GM12801 (cell line): ENCODE measurements at regions not wholly inside any gene's neighbourhood (a gene's known extent, or its start where the extent isn't known, plus 50 kb on each side); places are given as distances from the start of the nearest gene placed in this dataset.

Source experiments
- TF ChIP-seq, protein P1 (sequence below): IDR thresholded peaks from one replicate; pipeline ENCODE4 v1.5.1; 2011; ENCODE audit warnings: control low read depth; ENCODE audit not compliant: insufficient read length; ENCODE audit errors: extremely low read depth

DNA sequence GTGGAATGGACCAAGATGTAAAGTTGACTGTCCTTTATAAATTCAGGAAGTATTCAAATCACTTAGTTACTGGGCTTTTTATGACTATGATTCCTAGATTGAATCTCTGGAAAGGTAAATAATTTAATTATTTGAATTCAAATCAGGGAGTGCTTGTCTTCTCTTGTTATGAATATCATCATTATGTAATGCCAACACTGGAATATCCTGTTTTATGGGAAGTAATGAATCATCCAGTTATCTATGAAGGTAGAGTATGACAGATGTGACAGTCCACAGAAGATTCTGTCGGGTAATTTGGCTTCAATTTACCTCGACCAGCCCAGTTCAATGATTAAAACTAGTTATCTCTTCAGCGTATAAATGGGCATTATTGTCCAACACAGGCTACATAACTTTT, 141.0 kb upstream of the NUDT12 start:
- TF ChIP-seq, protein P1, sequence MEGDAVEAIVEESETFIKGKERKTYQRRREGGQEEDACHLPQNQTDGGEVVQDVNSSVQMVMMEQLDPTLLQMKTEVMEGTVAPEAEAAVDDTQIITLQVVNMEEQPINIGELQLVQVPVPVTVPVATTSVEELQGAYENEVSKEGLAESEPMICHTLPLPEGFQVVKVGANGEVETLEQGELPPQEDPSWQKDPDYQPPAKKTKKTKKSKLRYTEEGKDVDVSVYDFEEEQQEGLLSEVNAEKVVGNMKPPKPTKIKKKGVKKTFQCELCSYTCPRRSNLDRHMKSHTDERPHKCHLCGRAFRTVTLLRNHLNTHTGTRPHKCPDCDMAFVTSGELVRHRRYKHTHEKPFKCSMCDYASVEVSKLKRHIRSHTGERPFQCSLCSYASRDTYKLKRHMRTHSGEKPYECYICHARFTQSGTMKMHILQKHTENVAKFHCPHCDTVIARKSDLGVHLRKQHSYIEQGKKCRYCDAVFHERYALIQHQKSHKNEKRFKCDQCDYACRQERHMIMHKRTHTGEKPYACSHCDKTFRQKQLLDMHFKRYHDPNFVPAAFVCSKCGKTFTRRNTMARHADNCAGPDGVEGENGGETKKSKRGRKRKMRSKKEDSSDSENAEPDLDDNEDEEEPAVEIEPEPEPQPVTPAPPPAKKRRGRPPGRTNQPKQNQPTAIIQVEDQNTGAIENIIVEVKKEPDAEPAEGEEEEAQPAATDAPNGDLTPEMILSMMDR, result no peak

DNA sequence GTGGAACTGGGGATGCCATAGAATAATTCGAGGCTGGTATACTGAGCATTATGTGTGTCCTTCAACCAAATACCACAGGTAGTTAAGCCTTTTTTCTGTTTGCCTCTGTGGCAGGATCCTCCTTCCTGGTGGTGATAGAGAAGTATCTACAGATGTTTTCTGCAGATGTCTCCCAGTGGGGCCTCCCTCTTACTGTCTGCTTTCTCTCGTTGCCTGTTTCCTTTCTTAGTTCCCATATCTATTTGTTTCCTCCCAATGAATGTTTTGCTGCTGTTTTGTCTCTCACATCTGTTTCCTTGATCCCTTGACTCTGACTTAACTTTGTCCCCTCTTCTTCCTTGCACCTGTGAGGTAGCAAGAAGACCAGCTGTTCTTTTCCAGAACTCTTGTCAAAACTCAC, 130.9 kb upstream of the NUDT12 start:
- TF ChIP-seq, protein P1, result no peak

DNA sequence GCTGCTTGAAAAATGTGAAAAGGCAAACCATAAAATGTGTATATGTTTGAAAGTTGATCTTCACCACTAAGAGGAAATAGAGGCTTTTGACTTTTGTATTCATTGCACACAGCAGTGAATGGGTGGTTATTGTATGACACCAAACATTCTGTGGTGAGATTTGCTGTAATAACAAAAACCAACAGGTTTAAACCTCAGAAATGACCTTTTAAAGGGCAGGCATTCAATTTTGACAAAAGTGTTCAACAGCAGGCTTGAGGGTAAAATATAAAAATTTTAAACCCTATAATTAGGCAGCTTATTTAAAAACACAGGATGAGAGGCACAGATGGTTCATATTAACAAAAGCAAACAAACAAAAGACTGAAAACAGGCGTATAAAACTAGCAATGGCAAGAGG, 128.1 kb upstream of the NUDT12 start:
- TF ChIP-seq, protein P1, result no peak

DNA sequence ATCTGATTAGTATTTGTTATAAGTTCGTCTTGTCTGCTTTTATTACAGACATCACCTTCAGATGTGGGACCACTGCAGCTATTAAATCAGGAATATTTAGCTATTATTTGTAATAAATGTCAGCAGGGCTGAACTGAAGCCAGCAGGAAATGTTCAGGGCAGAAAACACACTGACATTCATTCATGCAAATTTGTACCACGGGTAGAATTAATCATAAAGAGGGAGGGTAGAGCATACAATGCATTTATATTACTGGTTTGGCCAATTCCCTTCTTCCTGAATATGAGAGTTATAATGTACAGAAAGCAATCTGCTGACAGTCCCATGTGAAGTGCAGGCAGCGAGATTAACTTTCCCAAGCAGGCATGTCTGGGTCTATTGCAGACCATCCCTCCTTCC, 117.3 kb upstream of the NUDT12 start:
- TF ChIP-seq, protein P1, result no peak

DNA sequence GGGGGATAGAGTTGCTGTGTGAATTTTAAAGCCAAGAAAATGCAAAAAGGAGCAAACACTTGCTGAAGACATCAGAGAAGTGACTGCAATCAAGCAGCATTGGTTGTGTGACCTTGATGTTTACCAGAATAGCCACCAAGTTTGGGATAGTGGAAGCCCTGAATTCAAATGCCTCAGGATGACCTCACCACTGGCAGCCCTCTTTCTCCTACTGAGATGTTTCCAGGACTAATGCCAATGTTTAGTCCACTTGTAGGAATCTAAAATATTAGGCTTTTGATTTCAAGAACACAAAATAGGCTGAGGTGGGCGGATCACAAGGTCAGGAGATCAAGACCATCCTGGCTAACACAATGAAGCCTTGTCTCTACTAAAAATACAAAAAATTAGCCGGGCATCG, 112.2 kb upstream of the NUDT12 start:
- TF ChIP-seq, protein P1, result no peak

DNA sequence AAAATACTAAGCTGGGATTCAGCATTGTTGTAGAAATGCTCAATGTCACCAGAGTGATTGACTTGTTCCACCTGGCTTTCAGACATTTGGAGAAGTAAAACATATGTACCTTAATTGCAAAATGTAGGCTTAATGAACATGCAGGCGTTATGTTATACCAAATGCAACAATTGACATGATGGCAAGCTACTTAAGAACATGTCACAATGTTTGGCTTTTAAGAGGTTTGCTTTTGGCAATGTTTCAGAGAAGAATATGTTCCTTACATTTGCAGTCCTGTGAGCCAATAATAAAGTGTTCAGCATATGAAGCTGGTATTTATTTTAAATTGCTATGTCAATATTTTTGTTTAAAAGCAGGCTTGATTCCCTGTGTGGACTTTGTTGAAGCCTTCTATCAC, 111.7 kb upstream of the NUDT12 start:
- TF ChIP-seq, protein P1, result no peak

DNA sequence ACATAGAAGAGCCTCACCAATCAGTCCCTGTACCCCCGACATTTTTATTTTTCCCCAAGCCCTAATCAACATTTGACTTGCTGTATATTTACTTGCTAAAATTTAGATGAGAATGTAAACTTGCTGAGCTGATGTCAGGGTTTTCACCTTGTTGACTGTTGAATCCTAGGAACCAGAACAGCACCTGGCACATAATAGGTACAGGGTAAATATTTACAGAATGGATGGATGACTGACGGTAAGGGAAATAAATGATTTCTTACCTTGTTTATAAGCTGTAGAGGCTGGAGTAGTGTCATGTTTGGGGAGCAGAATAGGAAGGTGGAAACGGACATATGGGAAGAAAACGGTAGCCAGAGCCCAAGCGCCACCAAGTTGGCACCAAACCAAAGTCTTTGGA, 107.0 kb upstream of the NUDT12 start:
- TF ChIP-seq, protein P1, result no peak

DNA sequence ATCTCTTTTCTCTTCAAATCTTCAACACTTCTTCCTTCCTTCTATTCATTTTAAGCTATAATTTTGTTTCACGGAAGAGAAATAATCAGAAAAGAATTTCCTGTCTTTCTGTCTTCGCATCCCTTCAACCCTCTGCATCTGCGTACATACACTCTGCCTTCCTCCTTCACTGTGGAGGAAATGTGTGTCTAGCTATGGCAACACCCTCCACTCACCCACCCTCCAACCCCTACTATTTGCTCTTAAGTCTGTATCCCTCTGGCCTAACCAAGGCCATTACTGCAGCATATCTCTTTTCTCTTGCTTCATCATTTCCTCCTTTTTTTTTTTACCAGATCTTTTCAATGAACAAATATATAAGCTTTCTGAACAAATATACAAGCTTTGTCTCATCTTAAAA, 105.7 kb upstream of the NUDT12 start:
- TF ChIP-seq, protein P1, result no peak
